Vagina (tissue), 2 donors: ENCODE measurements at regions not wholly inside any gene's neighbourhood (a gene's known extent, or its start where the extent isn't known, plus 50 kb on each side); places are given as distances from the start of the nearest gene placed in this dataset.

ENCODE experiments used
- POLR2A ChIP-seq, 2 donors: fragments of 450-650 bp; IDR thresholded peaks; one replicate each; pipeline ENCODE4 v1.6.1; 2017; ENCODE audit warnings: antibody characterized with exemption in 2 of 2, mild to moderate bottlenecking in 2 of 2, moderate library complexity in 2 of 2
- POLR2AphosphoS5 ChIP-seq, 2 donors: sonication (generic); formaldehyde crosslinking; IDR thresholded peaks; one replicate each; pipeline ENCODE4 v1.9.0; 2017; ENCODE audit warnings: antibody characterized with exemption in 2 of 2, mild to moderate bottlenecking in 2 of 2, low read depth in 1 of 2; ENCODE audit not compliant: insufficient read depth in 1 of 2
- TF ChIP-seq, protein P1 (sequence below), 3 experiments: fragments of 450-650 bp in 2 of 3; fragments of 200-600 bp in 1 of 3; sonication (generic) in 1 of 3; IDR thresholded peaks; one replicate each; pipeline ENCODE4 v1.5.1; 2017 to 2019; ENCODE audit warnings: antibody characterized with exemption in 3 of 3, mild to moderate bottlenecking in 2 of 3, moderate library complexity in 2 of 3

DNA sequence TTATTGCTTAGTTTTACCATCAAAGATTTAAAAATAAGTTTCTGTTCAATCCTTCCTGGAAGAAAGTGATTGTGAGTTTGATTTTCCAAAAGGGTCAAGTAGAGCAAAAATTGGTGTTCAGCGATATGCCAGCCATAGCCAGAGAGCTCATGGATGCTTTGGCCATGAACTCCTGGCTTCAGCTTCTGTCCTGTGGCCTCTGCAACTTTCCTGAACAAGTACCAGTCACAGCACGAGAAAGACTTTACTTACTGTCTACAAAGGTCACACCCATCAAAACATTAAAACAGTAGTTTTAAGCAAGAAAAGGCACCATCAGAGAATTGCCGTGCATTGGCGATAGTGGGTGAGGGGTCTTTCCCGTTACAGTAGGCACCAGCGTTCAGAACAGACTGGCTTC lies 753.0 kb upstream of the SGCG start:
- TF ChIP-seq, protein P1, sequence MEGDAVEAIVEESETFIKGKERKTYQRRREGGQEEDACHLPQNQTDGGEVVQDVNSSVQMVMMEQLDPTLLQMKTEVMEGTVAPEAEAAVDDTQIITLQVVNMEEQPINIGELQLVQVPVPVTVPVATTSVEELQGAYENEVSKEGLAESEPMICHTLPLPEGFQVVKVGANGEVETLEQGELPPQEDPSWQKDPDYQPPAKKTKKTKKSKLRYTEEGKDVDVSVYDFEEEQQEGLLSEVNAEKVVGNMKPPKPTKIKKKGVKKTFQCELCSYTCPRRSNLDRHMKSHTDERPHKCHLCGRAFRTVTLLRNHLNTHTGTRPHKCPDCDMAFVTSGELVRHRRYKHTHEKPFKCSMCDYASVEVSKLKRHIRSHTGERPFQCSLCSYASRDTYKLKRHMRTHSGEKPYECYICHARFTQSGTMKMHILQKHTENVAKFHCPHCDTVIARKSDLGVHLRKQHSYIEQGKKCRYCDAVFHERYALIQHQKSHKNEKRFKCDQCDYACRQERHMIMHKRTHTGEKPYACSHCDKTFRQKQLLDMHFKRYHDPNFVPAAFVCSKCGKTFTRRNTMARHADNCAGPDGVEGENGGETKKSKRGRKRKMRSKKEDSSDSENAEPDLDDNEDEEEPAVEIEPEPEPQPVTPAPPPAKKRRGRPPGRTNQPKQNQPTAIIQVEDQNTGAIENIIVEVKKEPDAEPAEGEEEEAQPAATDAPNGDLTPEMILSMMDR (IDR thresholded peaks at IDR 0.05), result no peak
- TF ChIP-seq POLR2AphosphoS5 (IDR thresholded peaks at IDR 0.05; ENCODE audit: insufficient read depth in 1 of 2, low read depth in 1 of 2) (no peak), POLR2A (IDR thresholded peaks at IDR 0.05) (no peak)
